Dendritic cell treated with granulocyte-macrophage colony-stimulating factor and Interleukin-4, amounts not matched to agents 40 ng/mL and 50 ng/mL, for 4 days (primary cell): ENCODE measurements at regions not wholly inside any gene's neighbourhood (a gene's known extent, or its start where the extent isn't known, plus 50 kb on each side); places are given as distances from the start of the nearest gene placed in this dataset.

Experiments
- H3K27ac Mint-ChIP-seq: one replicate; pipeline ENCODE4 v1.8.0; 2022; ENCODE audit warnings: mild to moderate bottlenecking, mixed read lengths
- H3K27me3 Mint-ChIP-seq: one replicate; pipeline ENCODE4 v1.8.0; 2022; ENCODE audit warnings: mild to moderate bottlenecking, mixed read lengths
- H3K36me3 Mint-ChIP-seq: one replicate; pipeline ENCODE4 v1.8.0; 2022; ENCODE audit warnings: low read depth, mixed read lengths
- H3K4me1 Mint-ChIP-seq: one replicate; pipeline ENCODE4 v1.8.0; 2022; ENCODE audit warnings: low read depth, mixed read lengths
- H3K4me3 Mint-ChIP-seq: one replicate; pipeline ENCODE4 v1.8.0; 2022; ENCODE audit warnings: mild to moderate bottlenecking, moderate library complexity, mixed read lengths
- H3K9me3 Mint-ChIP-seq: one replicate; pipeline ENCODE4 v1.8.0; 2022; ENCODE audit warnings: mixed read lengths
- intact Hi-C: fragments of 100-400 bp; cut with micrococcal nuclease; formaldehyde crosslinking; loops from one replicate; pipeline ENCODE4 v1.15.0; 2022

GRCh38 chr9:88646539-88647300 lies 111.7 kb downstream of the NXNL2 start:
- no peak overlapping the region for H3K27ac Mint-ChIP-seq
- no peak overlapping the region for H3K4me3 Mint-ChIP-seq
- peaks cover 3% of the 10 kb centered on the region for H3K27me3 Mint-ChIP-seq
- intact Hi-C loops = no loop called here
- H3K4me1 Mint-ChIP-seq = no peaks in the 10 kb centered on the region
- H3K9me3 Mint-ChIP-seq = peaks cover 10% of the 10 kb centered on the region
- H3K36me3 Mint-ChIP-seq = no peaks in the 10 kb centered on the region

GRCh38 chr9:88651682-88652633 lies 117.0 kb downstream of the NXNL2 start:
- intact Hi-C loops = no loop called here
- H3K27ac Mint-ChIP-seq = no peak overlapping the region

DNA sequence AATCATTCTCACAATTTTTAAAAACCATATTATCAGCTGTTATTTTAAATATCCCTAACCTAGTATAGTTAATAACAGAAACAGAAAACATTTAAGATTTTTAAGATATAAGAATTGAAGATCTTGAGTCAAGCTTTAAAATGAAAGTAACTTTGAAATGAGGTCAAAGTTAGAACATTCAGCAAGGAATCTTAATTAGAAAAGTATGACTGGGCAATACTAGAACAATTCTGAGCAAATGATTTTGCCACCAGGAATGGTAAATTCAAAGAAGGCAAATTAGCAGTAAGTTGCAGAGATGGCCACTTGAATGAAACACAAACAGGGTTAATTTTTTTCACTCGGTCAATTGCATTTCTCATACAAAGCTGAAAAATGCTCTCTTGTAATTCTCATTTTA lies 117.9 kb downstream of the NXNL2 start:
- H3K4me1 Mint-ChIP-seq = no peaks in the 10 kb centered on the region
- H3K27me3 Mint-ChIP-seq = peaks cover 2% of the 10 kb centered on the region
- no peaks in the 10 kb centered on the region for H3K36me3 Mint-ChIP-seq
- no peaks in the 10 kb centered on the region for H3K9me3 Mint-ChIP-seq
- intact Hi-C loops = no loop called here
- H3K4me3 Mint-ChIP-seq = no peak overlapping the region
- H3K27ac Mint-ChIP-seq = no peak overlapping the region

More at GRCh38 chr9:88651682-88652633, 117.0 kb downstream of the NXNL2 start:
- Mint-ChIP-seq H3K9me3 (no peaks in the 10 kb centered on the region), H3K36me3 (no peaks in the 10 kb centered on the region), H3K4me1 (no peaks in the 10 kb centered on the region), H3K4me3 (no peak overlapping the region), H3K27me3 (peaks cover 2% of the 10 kb centered on the region)

DNA sequence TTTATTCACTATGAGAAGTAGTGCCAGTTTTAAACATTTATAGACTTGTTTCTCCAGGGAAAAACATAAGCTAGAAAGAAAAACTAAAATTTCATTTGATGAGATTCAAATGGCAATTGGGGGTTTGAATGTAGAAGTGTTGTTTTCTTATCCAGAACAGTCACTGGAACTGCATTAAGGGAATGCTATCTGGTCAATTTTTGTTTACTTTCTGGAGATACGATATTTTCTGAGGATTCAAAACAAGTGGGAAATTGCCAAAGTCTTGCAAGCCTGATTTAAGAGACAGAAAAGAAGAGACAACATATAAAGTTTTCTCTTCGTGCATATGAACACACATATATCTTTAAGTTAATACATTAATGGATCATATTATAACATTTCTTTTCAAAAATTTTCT lies 118.4 kb downstream of the NXNL2 start:
- Mint-ChIP-seq H3K9me3 (no peaks in the 10 kb centered on the region), H3K36me3 (no peaks in the 10 kb centered on the region), H3K4me1 (no peaks in the 10 kb centered on the region), H3K27me3 (peaks cover 2% of the 10 kb centered on the region), H3K4me3 (no peak overlapping the region), H3K27ac (no peak overlapping the region)
- intact Hi-C loops = no loop called here

DNA sequence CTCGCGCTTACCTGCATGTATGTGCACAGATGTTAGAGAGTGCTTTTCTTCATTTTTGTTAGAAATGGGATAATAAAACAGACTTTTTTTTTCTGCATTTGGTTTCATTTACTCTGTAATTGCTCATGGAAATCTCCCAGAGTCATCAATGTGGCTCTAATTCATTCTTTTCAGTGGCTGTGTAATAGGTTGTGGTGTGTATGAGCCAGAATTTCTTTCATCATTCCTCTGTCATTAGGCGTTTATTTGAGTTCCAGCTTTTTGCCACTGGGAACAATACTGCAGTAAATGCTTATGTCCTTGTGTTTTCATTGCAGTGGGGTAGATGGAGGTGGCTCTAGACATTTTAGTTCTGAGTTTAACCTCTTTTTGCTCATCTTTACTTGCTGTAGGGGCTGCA lies 118.9 kb downstream of the NXNL2 start:
- Mint-ChIP-seq H3K9me3 (no peaks in the 10 kb centered on the region), H3K36me3 (no peaks in the 10 kb centered on the region), H3K4me1 (no peaks in the 10 kb centered on the region), H3K27me3 (peaks cover 2% of the 10 kb centered on the region), H3K4me3 (no peak overlapping the region), H3K27ac (no peak overlapping the region)
- intact Hi-C loops = no loop called here

GRCh38 chr9:88657893-88658292 lies 122.9 kb downstream of the NXNL2 start:
- no peak overlapping the region for H3K4me3 Mint-ChIP-seq
- H3K27ac Mint-ChIP-seq = no peak overlapping the region
- no peaks in the 10 kb centered on the region for H3K36me3 Mint-ChIP-seq
- intact Hi-C loops = no loop called here
- no peaks in the 10 kb centered on the region for H3K4me1 Mint-ChIP-seq
- peaks cover 5% of the 10 kb centered on the region for H3K27me3 Mint-ChIP-seq
- no peaks in the 10 kb centered on the region for H3K9me3 Mint-ChIP-seq

DNA sequence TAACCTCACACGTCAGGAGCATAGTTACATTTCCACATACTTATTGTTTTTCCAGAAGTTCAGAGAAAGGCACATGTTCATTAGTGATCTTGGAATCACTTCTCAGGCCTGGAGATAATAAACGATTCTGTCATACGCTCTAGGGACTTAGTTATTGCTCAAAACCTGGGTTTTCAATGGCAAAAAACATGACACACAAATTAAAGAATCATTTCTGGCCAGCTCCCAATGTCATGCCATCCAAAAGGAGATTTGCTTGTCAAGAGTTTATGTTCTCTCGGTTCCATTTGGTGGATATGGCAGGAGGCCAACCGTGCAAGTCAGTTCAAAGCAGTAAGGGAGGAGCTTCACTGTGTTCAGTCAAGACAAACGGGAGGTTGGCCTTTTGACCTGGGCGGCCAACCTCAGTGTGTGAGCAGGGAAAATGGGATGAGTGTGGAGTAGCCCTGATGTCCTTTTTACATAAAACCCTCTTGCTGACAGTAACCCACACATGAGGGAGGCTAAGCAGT lies 123.4 kb downstream of the NXNL2 start:
- H3K4me1 Mint-ChIP-seq = no peaks in the 10 kb centered on the region

GRCh38 chr9:88659126-88659525 lies 124.1 kb downstream of the NXNL2 start:
- Mint-ChIP-seq H3K36me3 (no peaks in the 10 kb centered on the region), H3K4me1 (no peaks in the 10 kb centered on the region), H3K27me3 (peaks cover 5% of the 10 kb centered on the region), H3K9me3 (no peaks in the 10 kb centered on the region), H3K4me3 (no peak overlapping the region), H3K27ac (no peak overlapping the region)
- intact Hi-C loops = no loop called here

More for the DNA sequence above, 123.4 kb downstream of the NXNL2 start:
- Mint-ChIP-seq H3K9me3 (no peaks in the 10 kb centered on the region), H3K27ac (no peak overlapping the region), H3K27me3 (peaks cover 5% of the 10 kb centered on the region), H3K4me3 (no peak overlapping the region), H3K36me3 (no peaks in the 10 kb centered on the region)
- intact Hi-C loops = no loop called here

GRCh38 chr9:88660611-88661010 lies 125.6 kb downstream of the NXNL2 start:
- no peaks in the 10 kb centered on the region for H3K4me1 Mint-ChIP-seq

DNA sequence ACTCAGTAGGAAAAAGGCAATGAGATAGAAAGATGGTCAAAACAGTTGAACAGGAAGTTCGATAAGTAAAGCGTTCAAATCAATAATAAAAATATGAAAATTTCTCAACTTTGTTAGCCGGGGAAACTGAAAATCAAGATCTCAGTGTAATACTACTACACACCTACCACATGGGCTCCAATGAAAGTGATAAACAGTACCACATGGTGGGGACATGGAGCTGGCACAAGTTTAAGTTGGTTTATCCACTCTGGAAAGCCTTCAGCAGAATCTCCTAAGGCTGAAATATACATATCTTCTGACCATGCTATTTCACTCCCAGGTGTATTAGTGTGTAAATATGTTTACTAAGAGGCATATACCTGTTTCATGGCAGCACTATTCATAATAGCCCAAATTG lies 126.8 kb downstream of the NXNL2 start:
- H3K4me3 Mint-ChIP-seq = no peak overlapping the region
- intact Hi-C loops = loop anchor here (5.0 kb wide), 1 partner anchor 341 kb away; no protein-coding TSS in a partner anchor
- no peaks in the 10 kb centered on the region for H3K36me3 Mint-ChIP-seq
- H3K4me1 Mint-ChIP-seq = no peaks in the 10 kb centered on the region
- peaks cover 2% of the 10 kb centered on the region for H3K27me3 Mint-ChIP-seq
- no peaks in the 10 kb centered on the region for H3K9me3 Mint-ChIP-seq
- no peak overlapping the region for H3K27ac Mint-ChIP-seq

More at GRCh38 chr9:88660611-88661010, 125.6 kb downstream of the NXNL2 start:
- peaks cover 2% of the 10 kb centered on the region for H3K27me3 Mint-ChIP-seq
- intact Hi-C loops = loop anchor here (5.0 kb wide), 1 partner anchor 342 kb away; no protein-coding TSS in a partner anchor
- H3K9me3 Mint-ChIP-seq = no peaks in the 10 kb centered on the region
- no peak overlapping the region for H3K27ac Mint-ChIP-seq
- no peaks in the 10 kb centered on the region for H3K36me3 Mint-ChIP-seq
- H3K4me3 Mint-ChIP-seq = no peak overlapping the region

GRCh38 chr9:88663771-88664419 lies 128.9 kb downstream of the NXNL2 start:
- intact Hi-C loops = loop anchor here (5.0 kb wide), 1 partner anchor 338 kb away; no protein-coding TSS in a partner anchor
- Mint-ChIP-seq H3K4me1 (no peaks in the 10 kb centered on the region), H3K4me3 (no peak overlapping the region), H3K27ac (no peak overlapping the region), H3K9me3 (no peaks in the 10 kb centered on the region), H3K27me3 (peaks cover 4% of the 10 kb centered on the region), H3K36me3 (no peaks in the 10 kb centered on the region)

GRCh38 chr9:88664773-88665172 lies 129.8 kb downstream of the NXNL2 start:
- Mint-ChIP-seq H3K27ac (no peak overlapping the region), H3K36me3 (no peaks in the 10 kb centered on the region), H3K27me3 (peaks cover 4% of the 10 kb centered on the region), H3K4me1 (no peaks in the 10 kb centered on the region), H3K9me3 (no peaks in the 10 kb centered on the region), H3K4me3 (no peak overlapping the region)
- intact Hi-C loops = loop anchor here (5.0 kb wide), 1 partner anchor 338 kb away; no protein-coding TSS in a partner anchor

DNA sequence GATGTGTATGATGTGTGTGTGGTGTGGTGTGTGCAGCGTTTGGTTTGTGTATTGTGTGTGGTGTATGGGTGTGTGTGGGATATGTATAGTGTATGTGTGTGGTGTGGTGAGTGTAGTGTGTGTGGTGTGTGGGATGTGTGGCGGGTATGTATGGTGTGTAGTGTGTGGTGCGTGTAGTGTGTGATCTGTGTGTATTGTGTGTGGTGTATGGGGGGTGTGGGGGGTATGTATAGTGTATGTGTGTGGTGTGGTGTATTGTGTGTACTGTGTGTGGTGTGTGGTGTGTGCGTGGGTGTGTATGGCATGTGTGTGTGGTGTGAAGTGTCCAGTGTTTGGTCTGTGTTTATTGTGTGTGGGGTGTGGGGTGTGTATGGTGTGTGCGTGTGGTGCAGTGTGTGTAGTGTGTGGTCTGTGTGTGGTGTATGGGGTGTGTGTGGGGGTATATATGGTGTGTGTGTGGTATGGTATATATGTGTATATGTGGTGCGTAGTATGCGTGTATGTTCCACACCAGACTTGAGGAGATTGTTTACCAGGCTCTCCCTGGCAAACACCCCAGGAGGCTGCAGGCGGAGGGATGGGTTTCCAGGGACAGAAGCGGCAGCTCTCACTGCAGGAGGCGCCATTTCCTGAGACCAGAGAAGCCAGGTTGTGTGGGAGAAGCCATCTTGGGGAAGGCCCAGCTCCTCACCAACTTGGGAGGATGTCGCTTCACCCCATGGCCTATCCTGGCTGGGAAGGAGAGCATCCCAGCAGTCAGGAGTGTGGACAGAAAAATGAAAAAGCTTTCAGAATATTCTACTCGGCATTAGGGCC lies 138.1 kb downstream of the NXNL2 start:
- no peak overlapping the region for H3K27ac Mint-ChIP-seq
- intact Hi-C loops = no loop called here
- H3K36me3 Mint-ChIP-seq = no peaks in the 10 kb centered on the region
- H3K27me3 Mint-ChIP-seq = peaks cover 4% of the 10 kb centered on the region
- H3K4me3 Mint-ChIP-seq = no peak overlapping the region
- no peaks in the 10 kb centered on the region for H3K4me1 Mint-ChIP-seq
- H3K9me3 Mint-ChIP-seq = no peaks in the 10 kb centered on the region
